T-helper 1 cell treated with Interleukin-12 subunit alpha and Interleukin-12 subunit beta and Interleukin-4 antibody, amounts not matched to agents 30 μg/mL and 1 μg/mL, for 36 hours (primary cell): ENCODE measurements at regions not wholly inside any gene's neighbourhood (a gene's known extent, or its start where the extent isn't known, plus 50 kb on each side); places are given as distances from the start of the nearest gene placed in this dataset.

Experiments used
- H3K27ac Mint-ChIP-seq: one replicate; pipeline ENCODE4 v1.8.0; 2021; ENCODE audit warnings: mild to moderate bottlenecking, mixed read lengths
- H3K27me3 Mint-ChIP-seq: one replicate; pipeline ENCODE4 v1.8.0; 2021; ENCODE audit warnings: low read depth, mixed read lengths
- H3K36me3 Mint-ChIP-seq: one replicate; pipeline ENCODE4 v1.8.0; 2021; ENCODE audit warnings: low read depth, mixed read lengths
- H3K4me1 Mint-ChIP-seq: one replicate; pipeline ENCODE4 v1.8.0; 2021; ENCODE audit warnings: low read depth, mixed read lengths
- H3K4me3 Mint-ChIP-seq: one replicate; pipeline ENCODE4 v1.8.0; 2021; ENCODE audit warnings: mild to moderate bottlenecking, moderate library complexity, mixed read lengths
- H3K9me3 Mint-ChIP-seq: one replicate; pipeline ENCODE4 v1.8.0; 2021; ENCODE audit warnings: mixed read lengths

- Mint-ChIP-seq H3K4me3 (no peak overlapping the region), H3K36me3 (no peaks in the 10 kb centered on the region), H3K27ac (no peak overlapping the region), H3K27me3 (no peaks in the 10 kb centered on the region), H3K9me3 (peaks cover 51% of the 10 kb centered on the region), H3K4me1 (no peaks in the 10 kb centered on the region)
These were observed 923.8 kb upstream of the CDH9 start for GRCh38 chr5:27962198-27962597.

GRCh38 chr5:27947088-27947487 lies 908.7 kb upstream of the CDH9 start:
- Mint-ChIP-seq H3K36me3 (no peaks in the 10 kb centered on the region), H3K9me3 (peaks cover 5% of the 10 kb centered on the region), H3K4me1 (no peaks in the 10 kb centered on the region), H3K27ac (no peak overlapping the region), H3K4me3 (no peak overlapping the region), H3K27me3 (no peaks in the 10 kb centered on the region)

- Mint-ChIP-seq H3K4me3 (no peak overlapping the region), H3K27ac (no peak overlapping the region), H3K4me1 (no peaks in the 10 kb centered on the region), H3K9me3 (peaks cover 9% of the 10 kb centered on the region), H3K27me3 (no peaks in the 10 kb centered on the region), H3K36me3 (no peaks in the 10 kb centered on the region)
These were observed 906.1 kb upstream of the CDH9 start for GRCh38 chr5:27944471-27944870.

GRCh38 chr5:27938989-27939388 lies 900.6 kb upstream of the CDH9 start:
- Mint-ChIP-seq H3K27me3 (no peaks in the 10 kb centered on the region), H3K27ac (no peak overlapping the region)

GRCh38 chr5:27928060-27928459 lies 889.7 kb upstream of the CDH9 start:
- Mint-ChIP-seq H3K27ac (no peak overlapping the region), H3K4me1 (no peaks in the 10 kb centered on the region), H3K36me3 (no peaks in the 10 kb centered on the region), H3K9me3 (peaks cover 14% of the 10 kb centered on the region), H3K27me3 (no peaks in the 10 kb centered on the region), H3K4me3 (no peak overlapping the region)

More at GRCh38 chr5:27938989-27939388, 900.6 kb upstream of the CDH9 start:
- H3K4me1 Mint-ChIP-seq, result no peaks in the 10 kb centered on the region
- H3K9me3 Mint-ChIP-seq, result peaks cover 37% of the 10 kb centered on the region
- H3K4me3 Mint-ChIP-seq, result no peak overlapping the region
- H3K36me3 Mint-ChIP-seq, result no peaks in the 10 kb centered on the region

- peaks cover 20% of the 10 kb centered on the region for H3K9me3 Mint-ChIP-seq
- no peak overlapping the region for H3K4me3 Mint-ChIP-seq
- H3K36me3 Mint-ChIP-seq, result no peaks in the 10 kb centered on the region
- no peaks in the 10 kb centered on the region for H3K4me1 Mint-ChIP-seq
- no peak overlapping the region for H3K27ac Mint-ChIP-seq
- no peaks in the 10 kb centered on the region for H3K27me3 Mint-ChIP-seq
These were observed 872.8 kb upstream of the CDH9 start for GRCh38 chr5:27911216-27911615.

- no peaks in the 10 kb centered on the region for H3K4me1 Mint-ChIP-seq
- peaks cover 16% of the 10 kb centered on the region for H3K9me3 Mint-ChIP-seq
- no peak overlapping the region for H3K27ac Mint-ChIP-seq
- no peak overlapping the region for H3K4me3 Mint-ChIP-seq
- H3K27me3 Mint-ChIP-seq, result no peaks in the 10 kb centered on the region
- no peaks in the 10 kb centered on the region for H3K36me3 Mint-ChIP-seq
These were observed 870.0 kb upstream of the CDH9 start for GRCh38 chr5:27908341-27908740.

- Mint-ChIP-seq H3K27me3 (no peaks in the 10 kb centered on the region), H3K9me3 (peaks cover 23% of the 10 kb centered on the region), H3K27ac (no peak overlapping the region), H3K36me3 (no peaks in the 10 kb centered on the region), H3K4me3 (no peak overlapping the region), H3K4me1 (no peaks in the 10 kb centered on the region)
These were observed 868.7 kb upstream of the CDH9 start for GRCh38 chr5:27906931-27907601.

- Mint-ChIP-seq H3K27me3 (no peaks in the 10 kb centered on the region), H3K36me3 (no peaks in the 10 kb centered on the region), H3K4me1 (no peaks in the 10 kb centered on the region), H3K27ac (no peak overlapping the region), H3K4me3 (no peak overlapping the region), H3K9me3 (peaks cover 26% of the 10 kb centered on the region)
These were observed 868.1 kb upstream of the CDH9 start for GRCh38 chr5:27906481-27906880.

GRCh38 chr5:27900761-27901160 lies 862.4 kb upstream of the CDH9 start:
- no peak overlapping the region for H3K4me3 Mint-ChIP-seq
- H3K27me3 Mint-ChIP-seq, result no peaks in the 10 kb centered on the region
- no peaks in the 10 kb centered on the region for H3K4me1 Mint-ChIP-seq
- no peaks in the 10 kb centered on the region for H3K36me3 Mint-ChIP-seq
- peaks cover 34% of the 10 kb centered on the region for H3K9me3 Mint-ChIP-seq
- H3K27ac Mint-ChIP-seq, result no peak overlapping the region

GRCh38 chr5:27876071-27876470 lies 837.7 kb upstream of the CDH9 start:
- no peak overlapping the region for H3K27ac Mint-ChIP-seq

GRCh38 chr5:27875148-27875547 lies 836.8 kb upstream of the CDH9 start:
- Mint-ChIP-seq H3K4me3 (no peak overlapping the region), H3K36me3 (no peaks in the 10 kb centered on the region), H3K27ac (no peak overlapping the region), H3K9me3 (peaks cover 21% of the 10 kb centered on the region), H3K4me1 (no peaks in the 10 kb centered on the region), H3K27me3 (no peaks in the 10 kb centered on the region)

More at GRCh38 chr5:27876071-27876470, 837.7 kb upstream of the CDH9 start:
- H3K27me3 Mint-ChIP-seq, result no peaks in the 10 kb centered on the region
- peaks cover 25% of the 10 kb centered on the region for H3K9me3 Mint-ChIP-seq
- no peak overlapping the region for H3K4me3 Mint-ChIP-seq
- H3K36me3 Mint-ChIP-seq, result no peaks in the 10 kb centered on the region
- H3K4me1 Mint-ChIP-seq, result no peaks in the 10 kb centered on the region

GRCh38 chr5:27868292-27868691 lies 829.9 kb upstream of the CDH9 start:
- no peaks in the 10 kb centered on the region for H3K36me3 Mint-ChIP-seq
- H3K9me3 Mint-ChIP-seq, result peaks cover 41% of the 10 kb centered on the region
- no peaks in the 10 kb centered on the region for H3K4me1 Mint-ChIP-seq
- no peak overlapping the region for H3K4me3 Mint-ChIP-seq
- H3K27ac Mint-ChIP-seq, result no peak overlapping the region
- no peaks in the 10 kb centered on the region for H3K27me3 Mint-ChIP-seq

GRCh38 chr5:27855491-27855890 lies 817.1 kb upstream of the CDH9 start:
- no peaks in the 10 kb centered on the region for H3K4me1 Mint-ChIP-seq
- H3K9me3 Mint-ChIP-seq, result peaks cover 30% of the 10 kb centered on the region
- no peak overlapping the region for H3K4me3 Mint-ChIP-seq
- no peak overlapping the region for H3K27ac Mint-ChIP-seq
- H3K27me3 Mint-ChIP-seq, result no peaks in the 10 kb centered on the region
- no peaks in the 10 kb centered on the region for H3K36me3 Mint-ChIP-seq

GRCh38 chr5:27854243-27854852 lies 816.0 kb upstream of the CDH9 start:
- Mint-ChIP-seq H3K36me3 (no peaks in the 10 kb centered on the region), H3K4me1 (no peaks in the 10 kb centered on the region), H3K27ac (no peak overlapping the region), H3K9me3 (peaks cover 24% of the 10 kb centered on the region), H3K4me3 (no peak overlapping the region), H3K27me3 (no peaks in the 10 kb centered on the region)
